K562 (cell line): ENCODE measurements at regions not wholly inside any gene's neighbourhood (a gene's known extent, or its start where the extent isn't known, plus 50 kb on each side); places are given as distances from the start of the nearest gene placed in this dataset.

Source experiments
- PHF8 ChIP-seq: fragments of 200-600 bp; sonication (generic); IDR thresholded peaks from 2 replicates; pipeline ENCODE4 v1.6.1; 2012; ENCODE audit warnings: mixed run types, mild to moderate bottlenecking, inconsistent platforms, low read length, moderate library complexity, borderline replicate concordance
- TF ChIP-seq, protein P1 (sequence below), 3 experiments: IDR thresholded peaks in 2 of 3; conservative IDR thresholded peaks in 1 of 3; 2 replicates each; pipeline ENCODE4 v1.5.1; 2011 to 2012; ENCODE audit warnings: low read length in 3 of 3, mild to moderate bottlenecking in 3 of 3, control low read depth in 2 of 3, improper control_type of control experiment in 1 of 3, inconsistent platforms in 1 of 3, low read depth in 1 of 3, mixed read lengths in 1 of 3, moderate library complexity in 1 of 3; ENCODE audit not compliant: insufficient read depth in 2 of 3

DNA sequence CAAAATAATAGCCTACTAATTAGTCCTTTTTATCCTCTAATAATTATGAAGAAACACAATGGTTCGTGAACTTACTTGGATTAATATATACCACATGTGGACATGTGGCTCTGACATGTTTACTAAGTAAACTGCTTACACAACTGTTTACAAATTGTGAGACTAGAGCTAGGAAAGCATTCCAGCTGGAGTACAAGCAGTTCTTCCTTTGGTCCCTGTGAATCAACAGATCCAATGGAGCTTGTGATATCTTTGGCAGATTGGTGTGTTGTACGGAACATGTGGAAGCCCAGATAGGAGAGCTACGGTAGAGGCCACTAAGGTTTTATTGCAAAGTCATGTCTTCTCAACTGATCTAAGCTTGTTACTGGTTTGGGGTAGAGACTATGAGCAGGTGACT, 145.5 kb upstream of the SPRY2 start:
- TF ChIP-seq, protein P1, sequence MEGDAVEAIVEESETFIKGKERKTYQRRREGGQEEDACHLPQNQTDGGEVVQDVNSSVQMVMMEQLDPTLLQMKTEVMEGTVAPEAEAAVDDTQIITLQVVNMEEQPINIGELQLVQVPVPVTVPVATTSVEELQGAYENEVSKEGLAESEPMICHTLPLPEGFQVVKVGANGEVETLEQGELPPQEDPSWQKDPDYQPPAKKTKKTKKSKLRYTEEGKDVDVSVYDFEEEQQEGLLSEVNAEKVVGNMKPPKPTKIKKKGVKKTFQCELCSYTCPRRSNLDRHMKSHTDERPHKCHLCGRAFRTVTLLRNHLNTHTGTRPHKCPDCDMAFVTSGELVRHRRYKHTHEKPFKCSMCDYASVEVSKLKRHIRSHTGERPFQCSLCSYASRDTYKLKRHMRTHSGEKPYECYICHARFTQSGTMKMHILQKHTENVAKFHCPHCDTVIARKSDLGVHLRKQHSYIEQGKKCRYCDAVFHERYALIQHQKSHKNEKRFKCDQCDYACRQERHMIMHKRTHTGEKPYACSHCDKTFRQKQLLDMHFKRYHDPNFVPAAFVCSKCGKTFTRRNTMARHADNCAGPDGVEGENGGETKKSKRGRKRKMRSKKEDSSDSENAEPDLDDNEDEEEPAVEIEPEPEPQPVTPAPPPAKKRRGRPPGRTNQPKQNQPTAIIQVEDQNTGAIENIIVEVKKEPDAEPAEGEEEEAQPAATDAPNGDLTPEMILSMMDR (IDR thresholded peaks at IDR 0.05 in 2 of 3, conservative IDR thresholded peaks at IDR 0.05 in 1 of 3; ENCODE audit: insufficient read depth in 2 of 3, low read depth in 1 of 3, low read length in 3 of 3) = no peak
- no peak for TF ChIP-seq PHF8
